IMR-90 (cell line): ENCODE measurements at regions not wholly inside any gene's neighbourhood (a gene's known extent, or its start where the extent isn't known, plus 50 kb on each side); places are given as distances from the start of the nearest gene placed in this dataset.

ENCODE experiments used
- CHD1 ChIP-seq: IDR thresholded peaks from 2 replicates; pipeline ENCODE4 v1.6.1; 2012; ENCODE audit warnings: low read depth, low read length, improper control_type of control experiment
- FOS ChIP-seq: fragments of 150-350 bp; IDR thresholded peaks from 2 replicates; pipeline ENCODE4 v1.6.1; 2016; ENCODE audit warnings: low read depth, low read length
- NFE2L2 ChIP-seq: fragments of 150-350 bp; IDR thresholded peaks from 2 replicates; pipeline ENCODE4 v1.6.1; 2016; ENCODE audit warnings: low read depth, mild to moderate bottlenecking, low read length
- POLR2A ChIP-seq: IDR thresholded peaks from 2 replicates; pipeline ENCODE4 v1.6.1; 2012; ENCODE audit warnings: mild to moderate bottlenecking, low read depth, low read length
- RAD21 ChIP-seq: IDR thresholded peaks from 2 replicates; pipeline ENCODE4 v1.6.1; 2012; ENCODE audit warnings: low read length, improper control_type of control experiment
- RCOR1 ChIP-seq: IDR thresholded peaks from 2 replicates; pipeline ENCODE4 v1.6.1; 2012; ENCODE audit warnings: mild to moderate bottlenecking, low read length, improper control_type of control experiment; ENCODE audit not compliant: insufficient replicate concordance
- TF ChIP-seq, protein P1 (sequence below): conservative IDR thresholded peaks from 2 replicates; pipeline ENCODE4 v1.5.1; 2012; ENCODE audit warnings: mild to moderate bottlenecking, low read depth, low read length, improper control_type of control experiment
- TF ChIP-seq, protein P2 (sequence below): fragments of 150-350 bp; IDR thresholded peaks from 2 replicates; pipeline ENCODE4 v1.6.1; 2017; ENCODE audit warnings: mild to moderate bottlenecking, antibody characterized with exemption, low read length, low read depth

DNA sequence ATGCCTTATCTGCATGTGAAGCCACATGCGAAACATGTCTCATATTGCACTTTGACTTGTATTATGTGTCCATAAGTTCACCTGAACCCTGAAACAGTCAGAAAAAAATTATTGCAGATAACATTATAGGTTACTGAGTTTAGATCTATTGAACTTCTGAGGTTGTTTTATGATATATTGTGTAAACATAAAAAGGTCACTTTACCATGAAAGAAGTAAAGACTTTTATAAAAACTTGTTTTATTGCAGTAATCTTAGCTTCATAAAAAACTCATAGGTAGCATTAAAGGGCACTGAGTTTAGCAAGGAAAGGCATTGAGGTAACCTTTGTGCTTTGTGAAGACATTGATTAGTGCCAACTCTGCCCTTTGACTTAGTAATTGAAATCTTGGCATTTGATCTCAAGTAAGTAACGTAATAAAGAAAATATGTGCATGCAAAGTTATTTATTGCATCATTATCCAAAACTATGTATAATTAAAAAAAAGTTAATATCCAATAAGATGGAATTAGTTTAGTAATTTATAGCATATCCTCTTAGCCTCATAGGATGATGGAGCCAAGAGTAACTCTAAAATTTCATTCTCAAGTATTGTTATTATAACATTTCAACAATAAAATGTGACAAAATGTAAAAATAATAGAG lies 313.3 kb upstream of the ATP2B1 start:
- TF ChIP-seq, protein P1, sequence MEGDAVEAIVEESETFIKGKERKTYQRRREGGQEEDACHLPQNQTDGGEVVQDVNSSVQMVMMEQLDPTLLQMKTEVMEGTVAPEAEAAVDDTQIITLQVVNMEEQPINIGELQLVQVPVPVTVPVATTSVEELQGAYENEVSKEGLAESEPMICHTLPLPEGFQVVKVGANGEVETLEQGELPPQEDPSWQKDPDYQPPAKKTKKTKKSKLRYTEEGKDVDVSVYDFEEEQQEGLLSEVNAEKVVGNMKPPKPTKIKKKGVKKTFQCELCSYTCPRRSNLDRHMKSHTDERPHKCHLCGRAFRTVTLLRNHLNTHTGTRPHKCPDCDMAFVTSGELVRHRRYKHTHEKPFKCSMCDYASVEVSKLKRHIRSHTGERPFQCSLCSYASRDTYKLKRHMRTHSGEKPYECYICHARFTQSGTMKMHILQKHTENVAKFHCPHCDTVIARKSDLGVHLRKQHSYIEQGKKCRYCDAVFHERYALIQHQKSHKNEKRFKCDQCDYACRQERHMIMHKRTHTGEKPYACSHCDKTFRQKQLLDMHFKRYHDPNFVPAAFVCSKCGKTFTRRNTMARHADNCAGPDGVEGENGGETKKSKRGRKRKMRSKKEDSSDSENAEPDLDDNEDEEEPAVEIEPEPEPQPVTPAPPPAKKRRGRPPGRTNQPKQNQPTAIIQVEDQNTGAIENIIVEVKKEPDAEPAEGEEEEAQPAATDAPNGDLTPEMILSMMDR = no peak
- TF ChIP-seq RAD21 (no peak), RCOR1 (no peak), POLR2A (no peak), NFE2L2 (no peak), CHD1 (no peak), FOS (no peak)
- TF ChIP-seq, protein P2, sequence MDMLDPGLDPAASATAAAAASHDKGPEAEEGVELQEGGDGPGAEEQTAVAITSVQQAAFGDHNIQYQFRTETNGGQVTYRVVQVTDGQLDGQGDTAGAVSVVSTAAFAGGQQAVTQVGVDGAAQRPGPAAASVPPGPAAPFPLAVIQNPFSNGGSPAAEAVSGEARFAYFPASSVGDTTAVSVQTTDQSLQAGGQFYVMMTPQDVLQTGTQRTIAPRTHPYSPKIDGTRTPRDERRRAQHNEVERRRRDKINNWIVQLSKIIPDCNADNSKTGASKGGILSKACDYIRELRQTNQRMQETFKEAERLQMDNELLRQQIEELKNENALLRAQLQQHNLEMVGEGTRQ = no peak
